K562 (cell line): ENCODE measurements at regions not wholly inside any gene's neighbourhood (a gene's known extent, or its start where the extent isn't known, plus 50 kb on each side); places are given as distances from the start of the nearest gene placed in this dataset.

Experiments used
- ATAC-seq: fragments of 200-7000 bp; cut with Tn5 transposase; 3 replicates; pipeline ENCODE4 v1.9.1; 2020; ENCODE audit warnings: moderate library complexity
- BruUV-seq: library from RNA; stranded (reverse); fragments of 400-500 nt; replicated peaks from 2 replicates; lab custom pipeline; 2021; lab: Mats Ljungman, UMichigan
- CTCF ChIA-PET: fragments of 300-600 bp; formaldehyde crosslinking; extraction: SDS; loops from one replicate; lab custom pipeline; 2021; ENCODE audit warnings: low intra/inter-chr PET ratio; lab: Yijun Ruan, JAX
- POLR2A ChIA-PET: fragments of 300-600, 350-650 bp; sonication (Branson Sonifier 250); formaldehyde crosslinking; extraction: SDS; loops from one replicate; lab custom pipeline; 2021; ENCODE audit warnings: antibody characterized with exemption, inconsistent platforms; lab: Yijun Ruan, JAX
- DNase-seq, 4 experiments: peaks; one replicate each; pipeline versions ENCODE4 v3.0.0 to v3.0.0-alpha.2; 2011 to 2018; ENCODE audit warnings: low spot score in 3 of 4, mixed read lengths in 3 of 4; ENCODE audit errors: extremely low read depth in 1 of 4
- FAIRE-seq: peaks from 2 replicates; lab custom pipeline; 2011; peaks lifted over from hg19 to GRCh38; lab: Jason Lieb, UNC
- H2AFZ ChIP-seq: 2 replicates; pipeline ENCODE4 v1.6.0; 2011; ENCODE audit warnings: low read depth, low read length, control low read depth, inconsistent platforms
- H3K27ac ChIP-seq: fragments of 200-600 bp; 3 replicates; pipeline ENCODE4 v1.8.0; 2011; ENCODE audit warnings: low read depth, mild to moderate bottlenecking, control low read depth, inconsistent platforms, low read length, moderate library complexity, mixed read lengths; ENCODE audit errors: extremely low read depth
- H3K27me3 ChIP-seq, 2 experiments: fragments of 300-600 bp in 1 of 2; 2 replicates in 1 of 2; 3 replicates in 1 of 2; pipeline versions ENCODE4 v1.6.0 to v1.8.0; 2011; ENCODE audit warnings: inconsistent platforms in 2 of 2, low read length in 2 of 2, mild to moderate bottlenecking in 1 of 2, mixed read lengths in 1 of 2, moderate library complexity in 1 of 2; ENCODE audit not compliant: control insufficient read depth in 2 of 2, insufficient read depth in 2 of 2
- H3K36me3 ChIP-seq: fragments of 300-600 bp; 3 replicates; pipeline ENCODE4 v1.8.0; 2011; ENCODE audit warnings: mild to moderate bottlenecking, low read length, inconsistent platforms; ENCODE audit not compliant: control insufficient read depth, insufficient read depth
- H3K4me1 ChIP-seq, 2 experiments: fragments of 200-600 bp in 1 of 2; replicated peaks in 1 of 2; 2 replicates in 1 of 2; 3 replicates in 1 of 2; pipeline versions ENCODE4 v1.5.1 to v1.8.0; 2011; ENCODE audit warnings: inconsistent platforms in 2 of 2, low read length in 2 of 2, mild to moderate bottlenecking in 1 of 2, mixed read lengths in 1 of 2, moderate library complexity in 1 of 2; ENCODE audit not compliant: control insufficient read depth in 2 of 2, insufficient read depth in 2 of 2
- H3K4me2 ChIP-seq: 2 replicates; pipeline ENCODE4 v1.6.1; 2011; ENCODE audit warnings: low read length, control low read depth, inconsistent platforms, mixed read lengths; ENCODE audit not compliant: insufficient read depth
- H3K4me3 ChIP-seq: fragments of 200-600 bp; sonication (generic), shearing (Covaris generic); 2 replicates; pipeline ENCODE4 v1.5.1; 2016; ENCODE audit warnings: control low read depth, inconsistent platforms
- H3K79me2 ChIP-seq: fragments of 200-600 bp; 3 replicates; pipeline ENCODE4 v1.8.0; 2011; ENCODE audit warnings: low read length, inconsistent platforms; ENCODE audit not compliant: control insufficient read depth, insufficient read depth
- H3K9ac ChIP-seq, 2 experiments: 2 replicates each; pipeline versions ENCODE4 v1.6.0 to v1.6.1; 2011; ENCODE audit warnings: low read depth in 2 of 2, low read length in 2 of 2, control low read depth in 1 of 2, inconsistent platforms in 1 of 2, mild to moderate bottlenecking in 1 of 2, mixed read lengths in 1 of 2; ENCODE audit not compliant: insufficient read depth in 1 of 2
- H3K9me1 ChIP-seq: one replicate; pipeline ENCODE4 v1.6.0; 2011; ENCODE audit warnings: inconsistent platforms, mild to moderate bottlenecking, low read length, moderate library complexity; ENCODE audit not compliant: control insufficient read depth, insufficient read depth
- H3K9me3 ChIP-seq: replicated peaks from 2 replicates; pipeline ENCODE4 v1.5.1; 2011; ENCODE audit warnings: low read depth, low read length, inconsistent platforms; ENCODE audit not compliant: control insufficient read depth, insufficient read depth
- H4K20me1 ChIP-seq: replicated peaks from 2 replicates; pipeline ENCODE4 v1.6.1; 2011; ENCODE audit warnings: low read length, inconsistent platforms, mixed read lengths; ENCODE audit not compliant: control insufficient read depth, insufficient read depth
- CBX3 ChIP-seq, 2 experiments: IDR thresholded peaks; 1 replicate in 1 of 2; 2 replicates in 1 of 2; pipeline ENCODE4 v1.6.1; 2012; ENCODE audit warnings: inconsistent platforms in 2 of 2, low read length in 2 of 2, borderline replicate concordance in 1 of 2, control low read depth in 1 of 2
- HLTF ChIP-seq: fragments of 450-650 bp; IDR thresholded peaks from 2 replicates; pipeline ENCODE4 v1.6.1; 2016
- JUNB ChIP-seq: fragments of 450-650 bp; formaldehyde crosslinking; conservative IDR thresholded peaks from 2 replicates; pipeline ENCODE4 v1.4.0; 2020; ENCODE audit warnings: mild to moderate bottlenecking
- KDM2B ChIP-seq: fragments of 250-450 bp; sonication (Bioruptor Pico); IDR thresholded peaks from 2 replicates; pipeline ENCODE4 v1.8.0; 2021; ENCODE audit warnings: mild to moderate bottlenecking, moderate library complexity
- PHF21A ChIP-seq: fragments of 450-650 bp; IDR thresholded peaks from 2 replicates; pipeline ENCODE4 v1.6.1; 2017; ENCODE audit warnings: low read depth, borderline replicate concordance
- PML ChIP-seq: IDR thresholded peaks from 2 replicates; pipeline ENCODE4 v1.6.1; 2012; ENCODE audit warnings: low read length, inconsistent platforms
- PTBP1 ChIP-seq: fragments of 200-400 bp; formaldehyde crosslinking; IDR thresholded peaks from 2 replicates; pipeline ENCODE4 v1.6.1; 2017; ENCODE audit warnings: low read depth, low read length
- SMAD3 ChIP-seq: fragments of 450-650 bp; formaldehyde crosslinking; conservative IDR thresholded peaks from 2 replicates; pipeline ENCODE4 v1.4.0; 2020; ENCODE audit warnings: mild to moderate bottlenecking
- SNRNP70 ChIP-seq: fragments of 200-400 bp; formaldehyde crosslinking; optimal IDR thresholded peaks from 2 replicates; pipeline ENCODE3; 2017; ENCODE audit warnings: low read depth, low read length
- TAF15 ChIP-seq: fragments of 200-400 bp; formaldehyde crosslinking; IDR thresholded peaks from 2 replicates; pipeline ENCODE4 v1.6.1; 2017; ENCODE audit warnings: mild to moderate bottlenecking, low read depth, low read length, moderate library complexity
- TEAD1 ChIP-seq, 2 experiments: fragments of 450-650 bp in 1 of 2; sonication (generic) in 1 of 2; formaldehyde crosslinking; IDR thresholded peaks; 2 replicates each; pipeline versions ENCODE4 v1.4.0 to v1.8.0; 2020 to 2022; ENCODE audit warnings: mild to moderate bottlenecking in 2 of 2, missing genetic modification reagents in 1 of 2
- ZNF583 ChIP-seq: fragments of 250-450 bp; sonication (Bioruptor Pico); IDR thresholded peaks from 2 replicates; pipeline ENCODE4 v1.4.0; 2020
- ZNF780A ChIP-seq: fragments of 250-450 bp; sonication (Bioruptor Pico); IDR thresholded peaks from 2 replicates; pipeline ENCODE4 v1.5.0; 2021; ENCODE audit warnings: mild to moderate bottlenecking
- WGBS: fragments of 100-300 bp; shearing (Covaris generic); methylation state at CpG from one replicate; pipeline ENCODE4 v1.1.6; 2016; ENCODE audit warnings: low coverage, mixed read lengths; ENCODE audit not compliant: insufficient coverage; ENCODE audit errors: missing lambda C conversion rate; 5-methylcytosine and 5-hydroxymethylcytosine counted together
- in situ Hi-C: fragments of 300-500 bp; cut with MboI; formaldehyde crosslinking; loops from 4 replicates; pipeline ENCODE4 v1.15.0; 2018; ENCODE audit warnings: inconsistent platforms, mixed read lengths
- intact Hi-C: fragments of 100-400 bp; cut with micrococcal nuclease; formaldehyde crosslinking; loops from 2 replicates; pipeline ENCODE4 v1.14.2; 2022
- TF ChIP-seq, protein P1 (sequence below): fragments of 250-450 bp; sonication (Bioruptor Pico); IDR thresholded peaks from 2 replicates; pipeline ENCODE4 v1.8.0; 2022; ENCODE audit warnings: moderate library complexity, mild to moderate bottlenecking, inconsistent platforms
- TF ChIP-seq, protein P2 (sequence below): fragments of 250-450 bp; sonication (Bioruptor Pico); IDR thresholded peaks from 2 replicates; pipeline ENCODE4 v1.8.0; 2021; ENCODE audit warnings: borderline replicate concordance, mild to moderate bottlenecking, moderate library complexity; ENCODE audit not compliant: poor library complexity, severe bottlenecking
- TF ChIP-seq, protein P3 (sequence below): fragments of 450-650 bp; IDR thresholded peaks from 2 replicates; pipeline ENCODE4 v1.6.1; 2016; ENCODE audit warnings: mild to moderate bottlenecking
- TF ChIP-seq, protein P4 (sequence below): sonication (generic); formaldehyde crosslinking; IDR thresholded peaks from 2 replicates; pipeline ENCODE4 v1.8.1; 2023; ENCODE audit warnings: mild to moderate bottlenecking, missing genetic modification reagents

DNA sequence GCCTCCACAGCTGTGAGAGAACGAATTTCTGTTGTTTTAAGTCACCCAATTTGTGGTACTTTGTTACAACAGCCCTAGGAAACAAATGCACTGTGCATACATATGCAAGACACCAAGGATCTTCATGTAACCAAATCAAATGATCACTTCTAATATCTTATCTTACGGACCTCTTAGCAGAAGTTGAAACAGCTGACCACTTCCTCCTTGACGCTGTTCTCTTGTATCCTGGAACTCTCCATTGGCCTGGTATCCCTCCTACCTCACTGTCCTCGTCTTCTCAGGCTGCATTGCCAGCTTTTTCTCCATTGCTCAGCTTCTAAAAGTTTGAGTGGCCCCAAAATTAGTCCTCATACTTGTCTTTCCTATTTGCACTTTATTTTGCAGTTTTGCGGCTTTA, 200.4 kb downstream of the DLEU7 start:
- no peak overlapping the region for H3K4me3 ChIP-seq
- no peak overlapping the region for H3K9ac ChIP-seq
- H3K9me3 ChIP-seq = no peaks in the 10 kb centered on the region
- intact Hi-C loops (no loop called here), in situ Hi-C loops (no loop called here)
- no peak for FAIRE-seq
- H3K27me3 ChIP-seq = no peaks in the 10 kb centered on the region
- no peaks in the 10 kb centered on the region for H3K79me2 ChIP-seq
- H3K4me1 ChIP-seq = no peaks in the 10 kb centered on the region
- no TSS peak for BruUV-seq
- no peaks in the 10 kb centered on the region for H3K9me1 ChIP-seq
- no peaks in the 10 kb centered on the region for H3K36me3 ChIP-seq
- no peak for DNase-seq
- no peak overlapping the region for H3K4me2 ChIP-seq
- CTCF ChIA-PET = no interaction called here
- ATAC-seq = no peak
- no peak overlapping the region for H2AFZ ChIP-seq
- POLR2A ChIA-PET = no interaction called here
- H3K27ac ChIP-seq = no peak overlapping the region
- no peaks in the 10 kb centered on the region for H4K20me1 ChIP-seq
- WGBS = 18% methylated on average over 5 of the region's 5 CpGs
- no peak for TF ChIP-seq PTBP1
- TF ChIP-seq PHF21A = no peak
- TF ChIP-seq, protein P1, sequence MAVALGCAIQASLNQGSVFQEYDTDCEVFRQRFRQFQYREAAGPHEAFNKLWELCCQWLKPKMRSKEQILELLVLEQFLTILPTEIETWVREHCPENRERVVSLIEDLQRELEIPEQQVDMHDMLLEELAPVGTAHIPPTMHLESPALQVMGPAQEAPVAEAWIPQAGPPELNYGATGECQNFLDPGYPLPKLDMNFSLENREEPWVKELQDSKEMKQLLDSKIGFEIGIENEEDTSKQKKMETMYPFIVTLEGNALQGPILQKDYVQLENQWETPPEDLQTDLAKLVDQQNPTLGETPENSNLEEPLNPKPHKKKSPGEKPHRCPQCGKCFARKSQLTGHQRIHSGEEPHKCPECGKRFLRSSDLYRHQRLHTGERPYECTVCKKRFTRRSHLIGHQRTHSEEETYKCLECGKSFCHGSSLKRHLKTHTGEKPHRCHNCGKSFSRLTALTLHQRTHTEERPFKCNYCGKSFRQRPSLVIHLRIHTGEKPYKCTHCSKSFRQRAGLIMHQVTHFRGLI (CRISPR knock-in tag) = no peak
- TF ChIP-seq CBX3 (IDR thresholded peaks at IDR 0.05; ENCODE audit: borderline replicate concordance in 1 of 2, low read length in 2 of 2) = no peak
- no peak for TF ChIP-seq HLTF
- no peak for TF ChIP-seq SNRNP70
- TF ChIP-seq, protein P2, sequence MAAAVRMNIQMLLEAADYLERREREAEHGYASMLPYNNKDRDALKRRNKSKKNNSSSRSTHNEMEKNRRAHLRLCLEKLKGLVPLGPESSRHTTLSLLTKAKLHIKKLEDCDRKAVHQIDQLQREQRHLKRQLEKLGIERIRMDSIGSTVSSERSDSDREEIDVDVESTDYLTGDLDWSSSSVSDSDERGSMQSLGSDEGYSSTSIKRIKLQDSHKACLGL (CRISPR knock-in tag) = no peak
- no peak for TF ChIP-seq KDM2B (CRISPR knock-in tag)
- TF ChIP-seq JUNB (CRISPR knock-in tag) = no peak
- TF ChIP-seq, protein P3, sequence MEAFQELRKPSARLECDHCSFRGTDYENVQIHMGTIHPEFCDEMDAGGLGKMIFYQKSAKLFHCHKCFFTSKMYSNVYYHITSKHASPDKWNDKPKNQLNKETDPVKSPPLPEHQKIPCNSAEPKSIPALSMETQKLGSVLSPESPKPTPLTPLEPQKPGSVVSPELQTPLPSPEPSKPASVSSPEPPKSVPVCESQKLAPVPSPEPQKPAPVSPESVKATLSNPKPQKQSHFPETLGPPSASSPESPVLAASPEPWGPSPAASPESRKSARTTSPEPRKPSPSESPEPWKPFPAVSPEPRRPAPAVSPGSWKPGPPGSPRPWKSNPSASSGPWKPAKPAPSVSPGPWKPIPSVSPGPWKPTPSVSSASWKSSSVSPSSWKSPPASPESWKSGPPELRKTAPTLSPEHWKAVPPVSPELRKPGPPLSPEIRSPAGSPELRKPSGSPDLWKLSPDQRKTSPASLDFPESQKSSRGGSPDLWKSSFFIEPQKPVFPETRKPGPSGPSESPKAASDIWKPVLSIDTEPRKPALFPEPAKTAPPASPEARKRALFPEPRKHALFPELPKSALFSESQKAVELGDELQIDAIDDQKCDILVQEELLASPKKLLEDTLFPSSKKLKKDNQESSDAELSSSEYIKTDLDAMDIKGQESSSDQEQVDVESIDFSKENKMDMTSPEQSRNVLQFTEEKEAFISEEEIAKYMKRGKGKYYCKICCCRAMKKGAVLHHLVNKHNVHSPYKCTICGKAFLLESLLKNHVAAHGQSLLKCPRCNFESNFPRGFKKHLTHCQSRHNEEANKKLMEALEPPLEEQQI = no peak
- no peak for TF ChIP-seq SMAD3 (CRISPR knock-in tag)
- TF ChIP-seq PML = no peak
- TF ChIP-seq, protein P4, sequence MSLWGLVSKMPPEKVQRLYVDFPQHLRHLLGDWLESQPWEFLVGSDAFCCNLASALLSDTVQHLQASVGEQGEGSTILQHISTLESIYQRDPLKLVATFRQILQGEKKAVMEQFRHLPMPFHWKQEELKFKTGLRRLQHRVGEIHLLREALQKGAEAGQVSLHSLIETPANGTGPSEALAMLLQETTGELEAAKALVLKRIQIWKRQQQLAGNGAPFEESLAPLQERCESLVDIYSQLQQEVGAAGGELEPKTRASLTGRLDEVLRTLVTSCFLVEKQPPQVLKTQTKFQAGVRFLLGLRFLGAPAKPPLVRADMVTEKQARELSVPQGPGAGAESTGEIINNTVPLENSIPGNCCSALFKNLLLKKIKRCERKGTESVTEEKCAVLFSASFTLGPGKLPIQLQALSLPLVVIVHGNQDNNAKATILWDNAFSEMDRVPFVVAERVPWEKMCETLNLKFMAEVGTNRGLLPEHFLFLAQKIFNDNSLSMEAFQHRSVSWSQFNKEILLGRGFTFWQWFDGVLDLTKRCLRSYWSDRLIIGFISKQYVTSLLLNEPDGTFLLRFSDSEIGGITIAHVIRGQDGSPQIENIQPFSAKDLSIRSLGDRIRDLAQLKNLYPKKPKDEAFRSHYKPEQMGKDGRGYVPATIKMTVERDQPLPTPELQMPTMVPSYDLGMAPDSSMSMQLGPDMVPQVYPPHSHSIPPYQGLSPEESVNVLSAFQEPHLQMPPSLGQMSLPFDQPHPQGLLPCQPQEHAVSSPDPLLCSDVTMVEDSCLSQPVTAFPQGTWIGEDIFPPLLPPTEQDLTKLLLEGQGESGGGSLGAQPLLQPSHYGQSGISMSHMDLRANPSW (CRISPR knock-in tag) = no peak
- no peak for TF ChIP-seq ZNF780A
- no peak for TF ChIP-seq TEAD1 (CRISPR knock-in tag; IDR thresholded peaks at IDR 0.05)
- no peak for TF ChIP-seq TAF15
- TF ChIP-seq ZNF583 (CRISPR knock-in tag) = no peak
